ENCODE measurements at regions not wholly inside any gene's neighbourhood (a gene's known extent, or its start where the extent isn't known, plus 50 kb on each side); places are given as distances from the start of the nearest gene placed in this dataset.

- TF ChIP-seq YY1 (IDR thresholded peaks at IDR 0.05; ENCODE audit: low read depth, low read length), result no peak
- TF ChIP-seq POU2F2 (IDR thresholded peaks at IDR 0.05; ENCODE audit: borderline replicate concordance, low read depth, low read length), result no peak
These were observed 52.6 kb upstream of the GCM1 start for GRCh38 chr6:53201270-53201669.

Measured in GM12878 (cell line).